Lower leg skin (tissue), 3 donors: ENCODE measurements at regions not wholly inside any gene's neighbourhood (a gene's known extent, or its start where the extent isn't known, plus 50 kb on each side); places are given as distances from the start of the nearest gene placed in this dataset.

ENCODE experiments used
- POLR2A ChIP-seq, 2 donors: fragments of 450-650 bp; IDR thresholded peaks; one replicate each; pipeline ENCODE4 v1.6.1; 2016 to 2017; ENCODE audit warnings: antibody characterized with exemption in 2 of 2, mild to moderate bottlenecking in 1 of 2, moderate library complexity in 1 of 2
- TF ChIP-seq, protein P1 (sequence below), 3 donors: fragments of 450-650 bp; IDR thresholded peaks; one replicate each; pipeline ENCODE4 v1.5.1; 2016; ENCODE audit warnings: antibody characterized with exemption in 3 of 3, mild to moderate bottlenecking in 3 of 3, moderate library complexity in 2 of 3

DNA sequence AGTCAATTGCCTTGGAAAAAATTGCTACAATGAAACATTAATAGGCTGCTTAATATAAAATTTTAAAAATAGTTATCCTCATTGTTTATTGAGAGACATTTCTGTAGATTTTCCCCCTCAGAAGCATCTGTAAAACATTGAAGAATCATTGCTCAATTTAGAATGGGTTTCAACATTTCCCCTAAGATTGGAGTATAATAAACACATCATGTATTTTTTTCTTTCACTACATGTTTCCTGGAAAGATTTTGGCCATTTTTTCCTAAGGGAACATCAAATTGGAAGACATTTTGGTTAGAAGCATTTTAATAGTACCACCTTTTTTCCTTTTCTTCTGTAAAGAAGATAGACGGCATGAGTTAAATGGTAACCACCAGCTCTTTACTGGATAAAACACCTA, 443.2 kb upstream of the SPHKAP start:
- no peak for TF ChIP-seq POLR2A (IDR thresholded peaks at IDR 0.05)
- TF ChIP-seq, protein P1, sequence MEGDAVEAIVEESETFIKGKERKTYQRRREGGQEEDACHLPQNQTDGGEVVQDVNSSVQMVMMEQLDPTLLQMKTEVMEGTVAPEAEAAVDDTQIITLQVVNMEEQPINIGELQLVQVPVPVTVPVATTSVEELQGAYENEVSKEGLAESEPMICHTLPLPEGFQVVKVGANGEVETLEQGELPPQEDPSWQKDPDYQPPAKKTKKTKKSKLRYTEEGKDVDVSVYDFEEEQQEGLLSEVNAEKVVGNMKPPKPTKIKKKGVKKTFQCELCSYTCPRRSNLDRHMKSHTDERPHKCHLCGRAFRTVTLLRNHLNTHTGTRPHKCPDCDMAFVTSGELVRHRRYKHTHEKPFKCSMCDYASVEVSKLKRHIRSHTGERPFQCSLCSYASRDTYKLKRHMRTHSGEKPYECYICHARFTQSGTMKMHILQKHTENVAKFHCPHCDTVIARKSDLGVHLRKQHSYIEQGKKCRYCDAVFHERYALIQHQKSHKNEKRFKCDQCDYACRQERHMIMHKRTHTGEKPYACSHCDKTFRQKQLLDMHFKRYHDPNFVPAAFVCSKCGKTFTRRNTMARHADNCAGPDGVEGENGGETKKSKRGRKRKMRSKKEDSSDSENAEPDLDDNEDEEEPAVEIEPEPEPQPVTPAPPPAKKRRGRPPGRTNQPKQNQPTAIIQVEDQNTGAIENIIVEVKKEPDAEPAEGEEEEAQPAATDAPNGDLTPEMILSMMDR (IDR thresholded peaks at IDR 0.05): no peak
